ENCODE measurements at regions not wholly inside any gene's neighbourhood (a gene's known extent, or its start where the extent isn't known, plus 50 kb on each side); places are given as distances from the start of the nearest gene placed in this dataset.

GRCh38 chr10:25698638-25699037 lies 235.4 kb upstream of the MYO3A start:
- Mint-ChIP-seq H3K4me1 (peaks cover 11% of the 10 kb centered on the region), H3K27me3 (ENCODE audit: low read depth) (no peaks in the 10 kb centered on the region), H3K27ac (ENCODE audit: unreplicated experiment) (no peak overlapping the region), H3K9me3 (peaks cover 2% of the 10 kb centered on the region), H3K36me3 (ENCODE audit: low read depth) (no peaks in the 10 kb centered on the region), H3K4me3 (no peak overlapping the region)
- no peak for DNase-seq (ENCODE audit: low read depth, low spot score)
- TF ChIP-seq, protein P1, sequence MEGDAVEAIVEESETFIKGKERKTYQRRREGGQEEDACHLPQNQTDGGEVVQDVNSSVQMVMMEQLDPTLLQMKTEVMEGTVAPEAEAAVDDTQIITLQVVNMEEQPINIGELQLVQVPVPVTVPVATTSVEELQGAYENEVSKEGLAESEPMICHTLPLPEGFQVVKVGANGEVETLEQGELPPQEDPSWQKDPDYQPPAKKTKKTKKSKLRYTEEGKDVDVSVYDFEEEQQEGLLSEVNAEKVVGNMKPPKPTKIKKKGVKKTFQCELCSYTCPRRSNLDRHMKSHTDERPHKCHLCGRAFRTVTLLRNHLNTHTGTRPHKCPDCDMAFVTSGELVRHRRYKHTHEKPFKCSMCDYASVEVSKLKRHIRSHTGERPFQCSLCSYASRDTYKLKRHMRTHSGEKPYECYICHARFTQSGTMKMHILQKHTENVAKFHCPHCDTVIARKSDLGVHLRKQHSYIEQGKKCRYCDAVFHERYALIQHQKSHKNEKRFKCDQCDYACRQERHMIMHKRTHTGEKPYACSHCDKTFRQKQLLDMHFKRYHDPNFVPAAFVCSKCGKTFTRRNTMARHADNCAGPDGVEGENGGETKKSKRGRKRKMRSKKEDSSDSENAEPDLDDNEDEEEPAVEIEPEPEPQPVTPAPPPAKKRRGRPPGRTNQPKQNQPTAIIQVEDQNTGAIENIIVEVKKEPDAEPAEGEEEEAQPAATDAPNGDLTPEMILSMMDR (conservative IDR thresholded peaks at IDR 0.05), result no peak

DNA sequence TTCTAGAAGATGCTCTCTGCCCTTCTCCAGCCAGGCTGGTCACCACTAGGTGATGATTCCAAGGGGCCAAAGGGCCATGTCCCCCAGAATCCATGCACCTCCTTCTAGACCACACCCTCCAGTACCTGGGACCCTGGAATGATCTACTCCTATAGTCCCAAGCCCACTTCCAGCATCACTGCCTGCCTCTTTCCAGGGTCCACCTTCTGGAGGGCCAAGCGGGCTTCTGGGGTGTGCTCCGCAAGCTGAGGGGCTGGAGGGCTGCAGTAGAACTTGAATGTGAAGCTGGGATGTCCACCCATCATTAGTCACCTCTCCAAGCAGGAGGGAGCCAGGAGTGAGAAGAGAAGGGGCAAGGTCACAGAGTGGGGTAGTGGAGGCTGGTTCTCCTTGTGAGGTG lies 234.4 kb upstream of the MYO3A start:
- no peaks in the 10 kb centered on the region for H3K36me3 Mint-ChIP-seq (ENCODE audit: low read depth)
- no peaks in the 10 kb centered on the region for H3K27me3 Mint-ChIP-seq (ENCODE audit: low read depth)
- peaks cover 2% of the 10 kb centered on the region for H3K9me3 Mint-ChIP-seq
- DNase-seq (ENCODE audit: low read depth, low spot score), result no peak
- H3K4me3 Mint-ChIP-seq, result no peak overlapping the region
- peaks cover 11% of the 10 kb centered on the region for H3K4me1 Mint-ChIP-seq
- TF ChIP-seq, protein P1 (conservative IDR thresholded peaks at IDR 0.05), result no peak
- H3K27ac Mint-ChIP-seq (ENCODE audit: unreplicated experiment), result no peak overlapping the region

GRCh38 chr10:25701652-25702051 lies 232.4 kb upstream of the MYO3A start:
- H3K4me3 Mint-ChIP-seq, result no peak overlapping the region
- TF ChIP-seq, protein P1 (conservative IDR thresholded peaks at IDR 0.05), result no peak
- H3K9me3 Mint-ChIP-seq, result no peaks in the 10 kb centered on the region
- H3K27ac Mint-ChIP-seq (ENCODE audit: unreplicated experiment), result no peak overlapping the region
- H3K36me3 Mint-ChIP-seq (ENCODE audit: low read depth), result no peaks in the 10 kb centered on the region
- no peaks in the 10 kb centered on the region for H3K27me3 Mint-ChIP-seq (ENCODE audit: low read depth)
- DNase-seq (ENCODE audit: low read depth, low spot score), result peak; percentile 48
- H3K4me1 Mint-ChIP-seq, result peaks cover 11% of the 10 kb centered on the region

- TF ChIP-seq, protein P1 (conservative IDR thresholded peaks at IDR 0.05), result no peak
- H3K4me3 Mint-ChIP-seq, result no peak overlapping the region
- peaks cover 11% of the 10 kb centered on the region for H3K4me1 Mint-ChIP-seq
- H3K27ac Mint-ChIP-seq (ENCODE audit: unreplicated experiment), result no peak overlapping the region
- no peaks in the 10 kb centered on the region for H3K36me3 Mint-ChIP-seq (ENCODE audit: low read depth)
- no peaks in the 10 kb centered on the region for H3K27me3 Mint-ChIP-seq (ENCODE audit: low read depth)
- no peaks in the 10 kb centered on the region for H3K9me3 Mint-ChIP-seq
- DNase-seq (ENCODE audit: low read depth, low spot score), result no peak
Measured at GRCh38 chr10:25704622-25705021, 229.4 kb upstream of the MYO3A start.

DNA sequence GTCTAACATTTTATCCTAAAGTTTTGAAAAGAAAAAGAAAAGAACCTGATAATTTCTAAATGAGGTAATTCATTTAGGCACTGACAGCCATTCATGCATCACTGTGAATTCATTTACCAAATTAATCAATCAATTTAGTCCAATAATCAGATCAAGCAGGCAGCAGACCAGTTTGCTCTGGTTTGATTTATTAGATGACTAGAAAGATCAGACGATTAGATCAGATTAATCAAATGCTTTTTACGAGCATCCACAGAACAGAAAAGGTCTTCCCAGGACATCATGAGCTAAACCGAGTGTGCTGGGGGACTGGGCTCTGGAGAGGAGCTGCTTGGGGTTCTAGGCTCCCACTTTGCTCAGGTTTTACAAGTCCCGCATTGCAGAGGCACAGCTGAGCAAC lies 226.5 kb upstream of the MYO3A start:
- no peak for DNase-seq (ENCODE audit: low read depth, low spot score)
- Mint-ChIP-seq H3K9me3 (no peaks in the 10 kb centered on the region), H3K27ac (ENCODE audit: unreplicated experiment) (no peak overlapping the region), H3K27me3 (ENCODE audit: low read depth) (no peaks in the 10 kb centered on the region), H3K36me3 (ENCODE audit: low read depth) (no peaks in the 10 kb centered on the region), H3K4me3 (no peak overlapping the region), H3K4me1 (no peaks in the 10 kb centered on the region)
- TF ChIP-seq, protein P1 (conservative IDR thresholded peaks at IDR 0.05), result no peak
